Tibial nerve (tissue), 4 donors: ENCODE measurements at regions not wholly inside any gene's neighbourhood (a gene's known extent, or its start where the extent isn't known, plus 50 kb on each side); places are given as distances from the start of the nearest gene placed in this dataset.

Experiments used
- EP300 ChIP-seq, 2 donors: sonication (generic); formaldehyde crosslinking; IDR thresholded peaks; one replicate each; pipeline ENCODE4 v1.6.1; 2017; ENCODE audit warnings: antibody characterized with exemption in 2 of 2, mild to moderate bottlenecking in 1 of 2
- POLR2A ChIP-seq, 2 donors: fragments of 450-650 bp; IDR thresholded peaks; one replicate each; pipeline ENCODE4 v1.6.1; 2017; ENCODE audit warnings: antibody characterized with exemption in 2 of 2, mild to moderate bottlenecking in 2 of 2, moderate library complexity in 2 of 2
- TF ChIP-seq, protein P1 (sequence below), 5 experiments: fragments of 200-600 bp in 3 of 5; fragments of 450-650 bp in 2 of 5; sonication (generic) in 3 of 5; IDR thresholded peaks; one replicate each; pipeline ENCODE4 v1.5.1; 2016 to 2019; ENCODE audit warnings: antibody characterized with exemption in 5 of 5, mild to moderate bottlenecking in 3 of 5, moderate library complexity in 2 of 5

DNA sequence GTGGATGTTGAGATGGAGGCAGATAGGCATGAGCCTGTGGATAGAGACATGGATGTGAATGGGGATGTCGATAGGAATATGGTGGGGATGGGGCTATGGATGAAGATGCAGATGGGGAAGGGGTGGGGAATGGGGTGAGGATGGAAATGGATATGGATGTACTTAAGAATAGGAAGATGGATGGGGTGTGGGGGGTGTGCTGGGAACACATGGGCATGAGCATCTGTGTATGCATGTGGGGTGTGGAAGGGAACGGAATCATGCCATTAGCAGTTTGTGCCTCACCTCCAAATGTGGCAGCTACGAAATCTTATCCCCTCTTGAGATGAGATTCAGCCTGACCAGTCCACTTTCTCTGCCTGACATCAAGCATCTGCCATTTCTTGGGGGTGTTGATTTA lies 359.5 kb upstream of the MGMT start:
- TF ChIP-seq, protein P1, sequence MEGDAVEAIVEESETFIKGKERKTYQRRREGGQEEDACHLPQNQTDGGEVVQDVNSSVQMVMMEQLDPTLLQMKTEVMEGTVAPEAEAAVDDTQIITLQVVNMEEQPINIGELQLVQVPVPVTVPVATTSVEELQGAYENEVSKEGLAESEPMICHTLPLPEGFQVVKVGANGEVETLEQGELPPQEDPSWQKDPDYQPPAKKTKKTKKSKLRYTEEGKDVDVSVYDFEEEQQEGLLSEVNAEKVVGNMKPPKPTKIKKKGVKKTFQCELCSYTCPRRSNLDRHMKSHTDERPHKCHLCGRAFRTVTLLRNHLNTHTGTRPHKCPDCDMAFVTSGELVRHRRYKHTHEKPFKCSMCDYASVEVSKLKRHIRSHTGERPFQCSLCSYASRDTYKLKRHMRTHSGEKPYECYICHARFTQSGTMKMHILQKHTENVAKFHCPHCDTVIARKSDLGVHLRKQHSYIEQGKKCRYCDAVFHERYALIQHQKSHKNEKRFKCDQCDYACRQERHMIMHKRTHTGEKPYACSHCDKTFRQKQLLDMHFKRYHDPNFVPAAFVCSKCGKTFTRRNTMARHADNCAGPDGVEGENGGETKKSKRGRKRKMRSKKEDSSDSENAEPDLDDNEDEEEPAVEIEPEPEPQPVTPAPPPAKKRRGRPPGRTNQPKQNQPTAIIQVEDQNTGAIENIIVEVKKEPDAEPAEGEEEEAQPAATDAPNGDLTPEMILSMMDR (IDR thresholded peaks at IDR 0.05) = no peak
- TF ChIP-seq POLR2A (IDR thresholded peaks at IDR 0.05) (no peak), EP300 (IDR thresholded peaks at IDR 0.05) (no peak)
